ENCODE measurements at regions not wholly inside any gene's neighbourhood (a gene's known extent, or its start where the extent isn't known, plus 50 kb on each side); places are given as distances from the start of the nearest gene placed in this dataset.
A peak's percentile ranks its signal among the peaks of the same experiment; 100 is the strongest.
"Not testable (repeated sequence)": the region's sequence is repeated elsewhere in the genome, so short reads cannot be mapped to it uniquely, and the experiment has no call there.

- H3K4me1 Mint-ChIP-seq (ENCODE audit: low read depth, unreplicated experiment); BruUV-seq (replicated peaks): not testable (repeated sequence)
Measured at GRCh38 chr2:111374734-111375133, 254.0 kb downstream of the BCL2L11 start.

GRCh38 chr2:111375320-111375883, 254.7 kb downstream of the BCL2L11 start:
- H3K4me3 Mint-ChIP-seq (ENCODE audit: low read depth, unreplicated experiment); H3K27me3 Mint-ChIP-seq (ENCODE audit: unreplicated experiment); H3K27ac Mint-ChIP-seq (ENCODE audit: unreplicated experiment); H3K36me3 Mint-ChIP-seq (ENCODE audit: insufficient read depth, unreplicated experiment); DNase-seq; intact Hi-C loops (cut with micrococcal nuclease; ENCODE audit: unreplicated experiment); CTCF ChIA-PET; H3K4me1 Mint-ChIP-seq (ENCODE audit: low read depth, unreplicated experiment); BruUV-seq (replicated peaks); H3K9me3 Mint-ChIP-seq (ENCODE audit: low read depth, unreplicated experiment): not testable (repeated sequence)

More at GRCh38 chr2:111374734-111375133, 254.0 kb downstream of the BCL2L11 start:
- intact Hi-C loops (cut with micrococcal nuclease; ENCODE audit: unreplicated experiment); H3K9me3 Mint-ChIP-seq (ENCODE audit: low read depth, unreplicated experiment); DNase-seq; H3K27me3 Mint-ChIP-seq (ENCODE audit: unreplicated experiment); H3K4me3 Mint-ChIP-seq (ENCODE audit: low read depth, unreplicated experiment); H3K27ac Mint-ChIP-seq (ENCODE audit: unreplicated experiment); H3K36me3 Mint-ChIP-seq (ENCODE audit: insufficient read depth, unreplicated experiment); CTCF ChIA-PET: not testable (repeated sequence)

- H3K27ac Mint-ChIP-seq (ENCODE audit: unreplicated experiment); H3K4me3 Mint-ChIP-seq (ENCODE audit: low read depth, unreplicated experiment); H3K4me1 Mint-ChIP-seq (ENCODE audit: low read depth, unreplicated experiment); H3K27me3 Mint-ChIP-seq (ENCODE audit: unreplicated experiment); BruUV-seq (replicated peaks); intact Hi-C loops (cut with micrococcal nuclease; ENCODE audit: unreplicated experiment); H3K36me3 Mint-ChIP-seq (ENCODE audit: insufficient read depth, unreplicated experiment); DNase-seq; H3K9me3 Mint-ChIP-seq (ENCODE audit: low read depth, unreplicated experiment); CTCF ChIA-PET: not testable (repeated sequence)
Measured at GRCh38 chr2:111376272-111376970, 255.7 kb downstream of the BCL2L11 start.

DNA sequence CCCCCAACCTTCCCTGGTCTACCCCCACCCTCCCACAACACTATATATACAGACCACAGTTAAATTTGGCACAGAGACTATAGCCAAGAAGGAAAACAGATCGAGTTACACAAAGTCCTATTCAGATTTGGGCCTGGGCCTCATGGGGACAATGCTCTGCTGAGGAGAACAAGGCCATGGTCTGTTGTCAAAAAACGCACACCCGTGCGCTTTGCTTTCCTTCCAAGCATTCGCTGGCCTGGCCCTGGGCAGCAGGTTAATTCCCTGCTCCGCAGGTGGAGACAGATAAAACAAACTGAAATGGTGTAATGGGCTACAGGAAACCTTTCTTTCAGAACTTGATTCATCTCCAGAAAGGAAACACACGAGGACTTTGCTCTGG, 256.2 kb downstream of the BCL2L11 start:
- CTCF ChIA-PET; H3K36me3 Mint-ChIP-seq (ENCODE audit: insufficient read depth, unreplicated experiment); BruUV-seq (replicated peaks); H3K4me3 Mint-ChIP-seq (ENCODE audit: low read depth, unreplicated experiment); intact Hi-C loops (cut with micrococcal nuclease; ENCODE audit: unreplicated experiment); H3K4me1 Mint-ChIP-seq (ENCODE audit: low read depth, unreplicated experiment); H3K9me3 Mint-ChIP-seq (ENCODE audit: low read depth, unreplicated experiment); H3K27me3 Mint-ChIP-seq (ENCODE audit: unreplicated experiment); H3K27ac Mint-ChIP-seq (ENCODE audit: unreplicated experiment): not testable (repeated sequence)
- peak; percentile 10 for DNase-seq

GRCh38 chr2:111377386-111377959, 256.8 kb downstream of the BCL2L11 start:
- H3K9me3 Mint-ChIP-seq (ENCODE audit: low read depth, unreplicated experiment); DNase-seq; H3K27me3 Mint-ChIP-seq (ENCODE audit: unreplicated experiment); H3K27ac Mint-ChIP-seq (ENCODE audit: unreplicated experiment); BruUV-seq (replicated peaks); CTCF ChIA-PET; H3K4me3 Mint-ChIP-seq (ENCODE audit: low read depth, unreplicated experiment); H3K36me3 Mint-ChIP-seq (ENCODE audit: insufficient read depth, unreplicated experiment); H3K4me1 Mint-ChIP-seq (ENCODE audit: low read depth, unreplicated experiment); intact Hi-C loops (cut with micrococcal nuclease; ENCODE audit: unreplicated experiment): not testable (repeated sequence)

DNA sequence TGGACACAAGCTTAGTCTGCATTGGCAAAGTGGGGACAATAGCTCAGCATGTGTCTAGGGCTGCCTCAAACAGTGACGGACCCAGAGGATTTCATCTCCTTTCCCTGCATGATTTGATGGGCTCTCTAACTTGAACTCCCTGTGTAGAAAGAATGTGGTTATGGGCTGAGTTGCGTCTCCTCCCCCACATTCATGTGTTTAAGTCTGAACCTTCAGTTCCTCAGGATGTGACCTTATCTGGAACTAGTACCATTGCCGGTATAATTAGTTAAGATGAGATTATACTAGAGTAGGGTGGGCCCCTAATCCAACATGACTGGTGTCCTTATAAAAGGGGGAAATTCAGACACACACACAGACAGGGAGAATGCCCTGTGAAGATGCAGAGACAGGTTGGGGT, 257.6 kb downstream of the BCL2L11 start:
- intact Hi-C loops (cut with micrococcal nuclease; ENCODE audit: unreplicated experiment); BruUV-seq (replicated peaks); H3K4me1 Mint-ChIP-seq (ENCODE audit: low read depth, unreplicated experiment); H3K36me3 Mint-ChIP-seq (ENCODE audit: insufficient read depth, unreplicated experiment); H3K27me3 Mint-ChIP-seq (ENCODE audit: unreplicated experiment); CTCF ChIA-PET; H3K27ac Mint-ChIP-seq (ENCODE audit: unreplicated experiment); H3K9me3 Mint-ChIP-seq (ENCODE audit: low read depth, unreplicated experiment); H3K4me3 Mint-ChIP-seq (ENCODE audit: low read depth, unreplicated experiment); DNase-seq: not testable (repeated sequence)

DNA sequence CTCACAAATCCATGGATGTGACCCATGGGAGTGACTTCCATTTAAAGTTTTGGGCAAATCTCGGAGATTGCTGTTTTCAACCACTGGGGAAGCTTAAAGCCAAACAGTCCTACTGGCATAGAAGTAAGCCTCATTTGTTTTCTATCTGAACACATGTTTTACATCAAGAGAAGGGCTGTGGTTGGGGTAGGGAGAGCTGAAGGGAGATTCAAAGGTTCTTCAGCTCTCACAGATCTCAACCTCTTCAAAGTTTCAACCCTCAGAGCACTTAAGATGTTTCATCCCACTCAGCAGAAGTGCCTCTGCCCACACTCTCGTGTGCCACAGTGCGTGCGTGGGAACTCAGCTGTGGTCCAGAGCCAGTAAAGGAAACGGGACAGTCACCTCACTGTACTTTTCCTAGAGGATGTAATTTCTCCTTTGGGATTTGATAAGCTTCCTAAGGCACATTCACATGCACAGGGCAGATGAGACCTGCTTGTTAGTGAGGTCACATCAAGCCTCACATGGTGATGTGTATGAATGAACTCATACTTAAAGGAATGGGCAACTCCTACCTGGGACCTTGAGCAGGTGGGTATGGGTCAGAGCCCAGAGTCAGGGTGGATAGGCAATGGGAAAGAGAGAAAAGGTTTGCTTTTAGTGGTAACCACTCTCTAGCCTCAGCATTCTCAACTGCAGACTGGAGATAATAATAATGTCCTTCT, 260.2 kb downstream of the BCL2L11 start:
- H3K36me3 Mint-ChIP-seq (ENCODE audit: insufficient read depth, unreplicated experiment); H3K9me3 Mint-ChIP-seq (ENCODE audit: low read depth, unreplicated experiment); H3K4me1 Mint-ChIP-seq (ENCODE audit: low read depth, unreplicated experiment); CTCF ChIA-PET; H3K27me3 Mint-ChIP-seq (ENCODE audit: unreplicated experiment); BruUV-seq (replicated peaks); intact Hi-C loops (cut with micrococcal nuclease; ENCODE audit: unreplicated experiment); H3K4me3 Mint-ChIP-seq (ENCODE audit: low read depth, unreplicated experiment); DNase-seq; H3K27ac Mint-ChIP-seq (ENCODE audit: unreplicated experiment): not testable (repeated sequence)

DNA sequence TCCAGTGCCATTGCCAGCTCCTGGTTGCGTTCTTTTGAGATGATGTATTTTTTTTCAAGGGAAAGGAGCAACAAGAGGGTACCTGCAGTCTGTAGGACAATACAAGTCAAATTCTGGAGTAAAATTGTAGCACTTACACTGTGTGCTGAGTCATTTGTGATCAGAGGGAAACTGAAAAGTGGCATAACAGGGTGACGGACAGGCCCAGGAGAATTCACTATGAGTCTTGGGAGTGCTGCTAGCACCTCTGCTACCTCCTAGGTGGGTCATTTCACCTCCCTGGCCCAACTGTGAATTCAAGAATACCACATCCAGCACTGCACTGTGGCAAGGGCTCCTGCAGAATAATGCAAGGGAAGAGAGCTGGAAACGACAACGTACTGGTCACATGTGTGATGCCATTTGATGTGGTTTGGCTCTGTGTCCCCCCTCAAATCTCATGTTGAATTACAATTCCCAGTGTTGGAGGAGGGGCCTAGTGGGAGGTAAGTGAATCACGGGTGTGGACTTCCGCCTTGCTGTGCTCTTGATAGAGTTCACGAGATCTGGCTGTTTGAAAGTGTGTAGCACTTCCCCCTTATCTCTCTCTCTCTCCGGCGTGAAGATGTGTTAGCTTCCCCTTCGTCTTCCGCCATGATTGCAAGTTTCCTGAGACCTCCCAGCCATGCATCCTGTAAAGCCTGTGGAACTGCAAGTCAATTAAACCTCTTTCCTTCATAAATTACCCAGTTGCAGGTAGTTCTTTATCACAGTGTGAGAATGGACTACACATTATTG, 261.0 kb downstream of the BCL2L11 start:
- CTCF ChIA-PET; H3K27ac Mint-ChIP-seq (ENCODE audit: unreplicated experiment); intact Hi-C loops (cut with micrococcal nuclease; ENCODE audit: unreplicated experiment); H3K27me3 Mint-ChIP-seq (ENCODE audit: unreplicated experiment); H3K4me1 Mint-ChIP-seq (ENCODE audit: low read depth, unreplicated experiment); H3K36me3 Mint-ChIP-seq (ENCODE audit: insufficient read depth, unreplicated experiment); DNase-seq; H3K4me3 Mint-ChIP-seq (ENCODE audit: low read depth, unreplicated experiment); BruUV-seq (replicated peaks); H3K9me3 Mint-ChIP-seq (ENCODE audit: low read depth, unreplicated experiment): not testable (repeated sequence)

DNA sequence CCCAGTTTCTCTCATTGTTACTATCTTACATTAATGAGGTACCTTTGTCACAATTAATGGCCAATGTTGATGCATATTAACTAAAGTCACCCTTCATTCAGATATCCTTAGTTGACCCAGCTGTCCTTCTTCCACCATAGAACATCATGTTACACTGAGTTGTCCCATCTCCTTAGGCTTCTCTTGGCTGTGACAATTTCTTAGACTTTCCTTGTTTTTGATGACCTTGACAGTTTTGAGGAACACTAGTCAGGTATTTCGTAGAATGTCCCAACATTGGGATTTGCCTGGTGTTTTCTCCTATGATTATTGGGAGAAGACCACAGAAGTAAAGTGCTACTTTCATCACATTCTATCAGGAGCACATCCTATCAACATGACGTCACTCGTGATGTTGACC, 261.8 kb downstream of the BCL2L11 start:
- H3K27ac Mint-ChIP-seq (ENCODE audit: unreplicated experiment); BruUV-seq (replicated peaks); CTCF ChIA-PET; H3K9me3 Mint-ChIP-seq (ENCODE audit: low read depth, unreplicated experiment); H3K36me3 Mint-ChIP-seq (ENCODE audit: insufficient read depth, unreplicated experiment); H3K4me3 Mint-ChIP-seq (ENCODE audit: low read depth, unreplicated experiment); H3K4me1 Mint-ChIP-seq (ENCODE audit: low read depth, unreplicated experiment); H3K27me3 Mint-ChIP-seq (ENCODE audit: unreplicated experiment); DNase-seq; intact Hi-C loops (cut with micrococcal nuclease; ENCODE audit: unreplicated experiment): not testable (repeated sequence)
